ENCODE measurements at regions not wholly inside any gene's neighbourhood (a gene's known extent, or its start where the extent isn't known, plus 50 kb on each side); places are given as distances from the start of the nearest gene placed in this dataset.

GRCh38 chr2:11101430-11101829, 53.8 kb upstream of the SLC66A3 start (continued):
- no peak for TF ChIP-seq ZBTB33 (IDR thresholded peaks at IDR 0.05; ENCODE audit: extremely low read depth, insufficient replicate concordance, low read length)
- no peak for TF ChIP-seq EGR1 (IDR thresholded peaks at IDR 0.05; ENCODE audit: low read depth)
- TF ChIP-seq YY1 (IDR thresholded peaks at IDR 0.05; ENCODE audit: extremely low read depth, insufficient replicate concordance, low read depth, low read length): no peak
- TF ChIP-seq FOSL1 (IDR thresholded peaks at IDR 0.05; ENCODE audit: low read depth): no peak
- no peak for TF ChIP-seq SIN3A (IDR thresholded peaks at IDR 0.05; ENCODE audit: low read depth)
- TF ChIP-seq POLR2AphosphoS5 (IDR thresholded peaks at IDR 0.05; ENCODE audit: low read depth, low read length): no peak
- no peak for TF ChIP-seq CBX3 (IDR thresholded peaks at IDR 0.05; ENCODE audit: low read depth)
- no peak for TF ChIP-seq POLR2A (IDR thresholded peaks at IDR 0.05; ENCODE audit: borderline replicate concordance, extremely low read depth, insufficient read depth, insufficient read length)
- TF ChIP-seq SP1 (IDR thresholded peaks at IDR 0.05; ENCODE audit: low read depth): no peak
- no peak for TF ChIP-seq CEBPB (IDR thresholded peaks at IDR 0.05; ENCODE audit: low read depth)
- no peak for TF ChIP-seq ZNF274 (IDR thresholded peaks at IDR 0.05; ENCODE audit: low read depth, low read length)
- TF ChIP-seq EZH2phosphoT487 (IDR thresholded peaks at IDR 0.05; ENCODE audit: borderline replicate concordance): no peak
- TF ChIP-seq ATF3 (IDR thresholded peaks at IDR 0.05): no peak

- Histone ChIP-seq H2AFZ (ENCODE audit: low read depth, low read length, poor library complexity, severe bottlenecking) (no peak overlapping the region), H3K4me2 (ENCODE audit: low read length) (no peak overlapping the region), H3K9me2 (ENCODE audit: insufficient read depth) (no peaks in the 10 kb centered on the region), H4K20me1 (ENCODE audit: insufficient read depth) (no peaks in the 10 kb centered on the region), H3K36me3 (ENCODE audit: control insufficient read depth in 1 of 2, insufficient read depth in 2 of 2, low read length in 2 of 2) (no peaks in the 10 kb centered on the region), H3K4me1 (ENCODE audit: control insufficient read depth in 1 of 2, insufficient read depth in 2 of 2, low read length in 2 of 2) (peaks cover 0 to under 1% of the 10 kb centered on the region in 2 experiments; a peak in 1 of 4 replicates), H3K9ac (ENCODE audit: low read length) (no peak overlapping the region), H3K4me3 (replicated peaks in 1 of 2; ENCODE audit: low read depth in 1 of 2, low read length in 2 of 2) (no peak overlapping the region), H3K9me3 (ENCODE audit: control insufficient read depth in 1 of 2, insufficient read depth in 1 of 2, low read depth in 1 of 2, low read length in 2 of 2) (no peaks in the 10 kb centered on the region), H3K27me3 (ENCODE audit: insufficient read depth, low read length) (no peaks in the 10 kb centered on the region), H3K79me2 (ENCODE audit: insufficient read depth, low read length) (no peaks in the 10 kb centered on the region), H3K27ac (ENCODE audit: low read depth, low read length) (no peak overlapping the region)
- no TSS peak for BruUV-seq (replicated peaks)
- RAD21 ChIA-PET (ENCODE audit: low non-redundant PET in 1 of 2, low total read pairs in 2 of 2, uncharacterized antibody in 2 of 2, unreplicated experiment in 2 of 2): no interaction called here
- CTCF ChIA-PET: no interaction called here
- no peak for ATAC-seq
- POLR2A ChIA-PET: no interaction called here
- no peak for DNase-seq (ENCODE audit: low read depth, low spot score)
- intact Hi-C loops (cut with micrococcal nuclease): no loop called here
- TF ChIP-seq SIN3A (IDR thresholded peaks at IDR 0.05; ENCODE audit: low read depth): no peak
- TF ChIP-seq EGR1 (IDR thresholded peaks at IDR 0.05; ENCODE audit: low read depth): no peak
- TF ChIP-seq EZH2 (IDR thresholded peaks at IDR 0.05): no peak
- no peak for TF ChIP-seq TCF7L2 (IDR thresholded peaks at IDR 0.05; ENCODE audit: borderline replicate concordance, extremely low read depth, insufficient read depth, insufficient read length)
- TF ChIP-seq ELF1 (IDR thresholded peaks at IDR 0.05; ENCODE audit: borderline replicate concordance, low read depth): no peak
- TF ChIP-seq REST (IDR thresholded peaks at IDR 0.05; ENCODE audit: low read depth): no peak
- no peak for TF ChIP-seq EZH2phosphoT487 (IDR thresholded peaks at IDR 0.05; ENCODE audit: borderline replicate concordance)
- no peak for TF ChIP-seq ZBTB33 (IDR thresholded peaks at IDR 0.05; ENCODE audit: extremely low read depth, insufficient replicate concordance, low read length)
- no peak for TF ChIP-seq SP1 (IDR thresholded peaks at IDR 0.05; ENCODE audit: low read depth)
- no peak for TF ChIP-seq FOSL1 (IDR thresholded peaks at IDR 0.05; ENCODE audit: low read depth)
- no peak for TF ChIP-seq ATF3 (IDR thresholded peaks at IDR 0.05)
Observed at GRCh38 chr2:11102466-11102865, 52.8 kb upstream of the SLC66A3 start.
